Mammary epithelial cell (primary cell): ENCODE measurements at regions not wholly inside any gene's neighbourhood (a gene's known extent, or its start where the extent isn't known, plus 50 kb on each side); places are given as distances from the start of the nearest gene placed in this dataset.

Experiments
- CTCF ChIP-seq, 2 donors: IDR thresholded peaks in 1 of 2; conservative IDR thresholded peaks in 1 of 2; 2 replicates each; pipeline ENCODE4 v1.5.1; 2011 to 2012; ENCODE audit warnings: inconsistent platforms in 2 of 2, low read length in 2 of 2, mild to moderate bottlenecking in 2 of 2, control low read depth in 1 of 2, low read depth in 1 of 2; ENCODE audit not compliant: insufficient read depth in 1 of 2; ENCODE audit errors: extremely low read depth in 1 of 2
- EZH2 ChIP-seq: IDR thresholded peaks from 2 replicates; pipeline ENCODE4 v1.6.1; 2012; ENCODE audit warnings: low read length, inconsistent platforms, borderline replicate concordance

- no peak for TF ChIP-seq CTCF (conservative IDR thresholded peaks at IDR 0.05 in 1 of 2, IDR thresholded peaks at IDR 0.05 in 1 of 2; ENCODE audit: extremely low read depth in 1 of 2, insufficient read depth in 1 of 2, low read depth in 1 of 2, low read length in 2 of 2)
- no peak for TF ChIP-seq EZH2
Observed at GRCh38 chr18:75351409-75351808, 76.1 kb downstream of the SMIM21 start.
